Calu3 (cell line): ENCODE measurements at regions not wholly inside any gene's neighbourhood (a gene's known extent, or its start where the extent isn't known, plus 50 kb on each side); places are given as distances from the start of the nearest gene placed in this dataset.

Experiments
- BruUV-seq: library from RNA; stranded (reverse); fragments of 400-500 nt; replicated peaks from 2 replicates; lab custom pipeline; 2021; lab: Mats Ljungman, UMichigan
- CTCF ChIA-PET: fragments of 300-600 bp; sonication (Branson Sonifier 250); formaldehyde crosslinking; loops from one replicate; lab custom pipeline; 2022; ENCODE audit warnings: antibody characterized with exemption; lab: Charles Lee
- DNase-seq: peaks from one replicate; pipeline ENCODE4 v3.0.0; 2022
- H3K27ac Mint-ChIP-seq: one replicate; pipeline ENCODE4 v1.8.0; 2022; ENCODE audit warnings: mixed read lengths; ENCODE audit not compliant: unreplicated experiment
- H3K27me3 Mint-ChIP-seq: one replicate; pipeline ENCODE4 v1.8.0; 2022; ENCODE audit warnings: mixed read lengths; ENCODE audit not compliant: unreplicated experiment
- H3K36me3 Mint-ChIP-seq: one replicate; pipeline ENCODE4 v1.8.0; 2022; ENCODE audit warnings: mild to moderate bottlenecking, moderate library complexity, mixed read lengths; ENCODE audit not compliant: insufficient read depth, unreplicated experiment
- H3K4me1 Mint-ChIP-seq: one replicate; pipeline ENCODE4 v1.8.0; 2022; ENCODE audit warnings: mild to moderate bottlenecking, low read depth, mixed read lengths; ENCODE audit not compliant: unreplicated experiment
- H3K4me3 Mint-ChIP-seq: one replicate; pipeline ENCODE4 v1.8.0; 2022; ENCODE audit warnings: mild to moderate bottlenecking, low read depth, moderate library complexity, mixed read lengths; ENCODE audit not compliant: unreplicated experiment
- H3K9me3 Mint-ChIP-seq: one replicate; pipeline ENCODE4 v1.8.0; 2022; ENCODE audit warnings: low read depth, mixed read lengths; ENCODE audit not compliant: unreplicated experiment
- CTCF ChIP-seq: fragments of 200-600 bp; IDR thresholded peaks from one replicate; pipeline ENCODE4 v1.8.0; 2022; ENCODE audit warnings: antibody characterized with exemption; ENCODE audit not compliant: unreplicated experiment
- intact Hi-C: fragments of 100-400 bp; cut with micrococcal nuclease; formaldehyde crosslinking; loops from one replicate; pipeline ENCODE4 v1.10.0; 2022; ENCODE audit not compliant: unreplicated experiment

- H3K27me3 Mint-ChIP-seq: no peaks in the 10 kb centered on the region
- CTCF ChIA-PET: no interaction called here
Measured at GRCh38 chr2:129011466-129012061, 692.9 kb upstream of the HS6ST1 start.

DNA sequence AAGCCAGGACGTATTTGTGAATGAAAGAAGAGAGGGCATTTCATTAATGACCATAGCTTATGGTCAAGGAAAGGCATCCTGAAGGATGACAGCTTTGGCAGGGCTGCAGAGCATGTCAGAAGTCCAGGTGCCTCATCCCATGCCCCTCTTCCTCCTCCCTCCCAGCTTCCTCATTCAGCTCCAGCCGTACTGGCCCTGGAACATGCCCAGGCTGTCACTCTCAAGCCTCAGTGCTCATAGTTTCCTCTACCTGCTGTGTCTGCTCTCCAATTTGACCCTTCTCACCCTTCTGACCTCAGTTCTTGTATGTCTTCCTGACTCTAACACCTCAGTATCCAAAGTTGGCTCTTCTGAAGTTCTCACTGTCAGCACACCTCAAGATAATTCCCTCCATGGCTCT is 695.8 kb upstream of the HS6ST1 start:
- no peak for TF ChIP-seq CTCF
- intact Hi-C loops: no loop called here
- CTCF ChIA-PET: no interaction called here
- BruUV-seq: no TSS peak
- H3K27ac Mint-ChIP-seq: no peak overlapping the region
- H3K36me3 Mint-ChIP-seq: no peaks in the 10 kb centered on the region
- no peak for DNase-seq
- no peak overlapping the region for H3K4me3 Mint-ChIP-seq
- H3K27me3 Mint-ChIP-seq: no peaks in the 10 kb centered on the region
- H3K4me1 Mint-ChIP-seq: no peaks in the 10 kb centered on the region
- H3K9me3 Mint-ChIP-seq: peaks cover 13% of the 10 kb centered on the region

More at GRCh38 chr2:129011466-129012061, 692.9 kb upstream of the HS6ST1 start:
- DNase-seq: no peak
- no peaks in the 10 kb centered on the region for H3K36me3 Mint-ChIP-seq
- no TSS peak for BruUV-seq
- H3K4me3 Mint-ChIP-seq: no peak overlapping the region
- intact Hi-C loops: no loop called here
- H3K27ac Mint-ChIP-seq: no peak overlapping the region
- TF ChIP-seq CTCF: no peak
- no peaks in the 10 kb centered on the region for H3K4me1 Mint-ChIP-seq
- peaks cover 10% of the 10 kb centered on the region for H3K9me3 Mint-ChIP-seq

DNA sequence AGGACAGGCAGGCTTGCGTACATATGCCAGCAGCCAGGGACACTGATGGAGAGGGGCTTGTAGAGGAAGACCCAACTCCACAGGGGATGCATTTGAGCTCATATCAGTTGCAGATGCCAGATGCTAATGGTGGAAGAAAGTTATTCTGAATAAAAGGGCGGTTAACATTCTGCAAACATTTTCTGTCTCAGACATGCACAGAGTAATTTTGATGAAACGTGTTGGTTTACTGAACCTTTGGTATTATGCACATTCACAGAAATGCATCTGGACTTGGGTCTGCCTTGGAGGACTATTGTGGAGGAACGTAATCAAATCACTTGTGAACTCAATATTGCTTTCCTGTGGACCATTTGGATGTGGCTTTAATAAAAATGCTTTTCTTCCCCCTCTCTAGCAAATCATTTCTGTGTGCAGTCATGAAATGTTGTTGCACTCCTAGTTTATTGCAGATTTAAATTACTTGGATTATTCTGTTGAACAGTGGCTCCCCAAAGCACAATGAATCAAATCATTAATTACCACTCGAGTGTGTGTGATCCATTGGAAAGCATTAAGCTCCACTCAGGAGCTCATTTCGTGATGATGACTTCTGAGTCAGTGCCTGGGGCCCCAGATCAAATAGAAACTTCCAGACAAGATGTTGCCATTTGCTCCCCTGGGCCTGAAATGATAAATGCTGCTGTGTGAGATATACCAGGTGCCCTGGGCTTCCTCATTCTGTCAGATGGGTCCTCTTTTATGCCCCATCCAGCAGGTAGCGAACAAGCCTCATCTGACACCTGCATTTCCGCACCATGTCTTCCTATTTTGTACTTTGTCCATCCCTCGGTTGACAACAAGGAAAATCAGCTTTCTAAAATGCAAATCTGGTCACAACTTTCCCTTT is 697.0 kb upstream of the HS6ST1 start:
- no peak for TF ChIP-seq CTCF
- no peak for DNase-seq
- no peak overlapping the region for H3K27ac Mint-ChIP-seq
- H3K36me3 Mint-ChIP-seq: no peaks in the 10 kb centered on the region
- BruUV-seq: no TSS peak
- no peaks in the 10 kb centered on the region for H3K4me1 Mint-ChIP-seq
- intact Hi-C loops: no loop called here
- CTCF ChIA-PET: no interaction called here
- H3K27me3 Mint-ChIP-seq: no peaks in the 10 kb centered on the region
- H3K9me3 Mint-ChIP-seq: peaks cover 12% of the 10 kb centered on the region
- H3K4me3 Mint-ChIP-seq: no peak overlapping the region

- Mint-ChIP-seq H3K4me3 (no peak overlapping the region), H3K27ac (no peak overlapping the region), H3K9me3 (peaks cover 6% of the 10 kb centered on the region), H3K36me3 (no peaks in the 10 kb centered on the region), H3K27me3 (no peaks in the 10 kb centered on the region), H3K4me1 (no peaks in the 10 kb centered on the region)
- no peak for DNase-seq
- intact Hi-C loops: no loop called here
- no TSS peak for BruUV-seq
- TF ChIP-seq CTCF: no peak
- CTCF ChIA-PET: no interaction called here
Measured at GRCh38 chr2:129016972-129017371, 698.3 kb upstream of the HS6ST1 start.
